Skin of body (tissue), 1 donor: ENCODE measurements at regions not wholly inside any gene's neighbourhood (a gene's known extent, or its start where the extent isn't known, plus 50 kb on each side); places are given as distances from the start of the nearest gene placed in this dataset.
"Not testable (repeated sequence)": the region's sequence is repeated elsewhere in the genome, so short reads cannot be mapped to it uniquely, and the experiment has no call there.

Experiments
- DNase-seq: peaks from one replicate; lab custom pipeline; 2025; lab: John Stamatoyannopoulos, UW

- no peak for DNase-seq
Measured at GRCh38 chr3:178967177-178967532, 104.5 kb downstream of the ZMAT3 start.

- peak; percentile 24 for DNase-seq
Measured at GRCh38 chr3:178966299-178967176, 105.1 kb downstream of the ZMAT3 start.

- DNase-seq, result no peak
Measured at GRCh38 chr3:178964551-178964950, 107.1 kb downstream of the ZMAT3 start.

GRCh38 chr3:178960918-178961317 lies 110.7 kb downstream of the ZMAT3 start:
- DNase-seq, result no peak

- peak; percentile 44 for DNase-seq
Measured at GRCh38 chr3:178960181-178960580, 111.4 kb downstream of the ZMAT3 start.

- DNase-seq, result no peak
Measured at GRCh38 chr3:178950676-178951075, 120.9 kb downstream of the ZMAT3 start.

- DNase-seq, result no peak
Measured at GRCh38 chr3:178949896-178950295, 121.7 kb downstream of the ZMAT3 start.

- no peak for DNase-seq
Measured at GRCh38 chr3:178948546-178948945, 123.1 kb downstream of the ZMAT3 start.

GRCh38 chr3:178947738-178948137 lies 123.9 kb downstream of the ZMAT3 start:
- no peak for DNase-seq

GRCh38 chr3:178942261-178942660 lies 129.3 kb downstream of the ZMAT3 start:
- not testable (repeated sequence) for DNase-seq

- no peak for DNase-seq
Measured at GRCh38 chr3:178930116-178930515, 141.5 kb downstream of the ZMAT3 start.

GRCh38 chr3:178916223-178916622 lies 155.4 kb downstream of the ZMAT3 start:
- DNase-seq, result no peak

GRCh38 chr3:178915365-178915764 lies 156.2 kb downstream of the ZMAT3 start:
- no peak for DNase-seq

GRCh38 chr3:178907081-178907480 lies 164.5 kb downstream of the ZMAT3 start:
- no peak for DNase-seq

GRCh38 chr3:178901204-178901603 lies 170.4 kb downstream of the ZMAT3 start:
- DNase-seq, result no peak

- no peak for DNase-seq
Measured at GRCh38 chr3:178900029-178900646, 171.5 kb downstream of the ZMAT3 start.

GRCh38 chr3:178895178-178895789 lies 176.3 kb downstream of the ZMAT3 start:
- no peak for DNase-seq
